ENCODE measurements at regions not wholly inside any gene's neighbourhood (a gene's known extent, or its start where the extent isn't known, plus 50 kb on each side); places are given as distances from the start of the nearest gene placed in this dataset.

- no peak for DNase-seq (ENCODE audit: low spot score)
- TF ChIP-seq CTCF (IDR thresholded peaks at IDR 0.05; ENCODE audit: borderline replicate concordance, control extremely low read depth, extremely low read depth, insufficient read depth, missing control alignments), result no peak
- in situ Hi-C loops (cut with MboI; ENCODE audit: low sequenced_read_pairs, unreplicated experiment), result no loop called here
Observed at GRCh38 chr2:155209696-155210450, 511.4 kb downstream of the KCNJ3 start.

- DNase-seq (ENCODE audit: low spot score), result no peak
- in situ Hi-C loops (cut with MboI; ENCODE audit: low sequenced_read_pairs, unreplicated experiment), result no loop called here
- peak; percentile 44 for TF ChIP-seq CTCF (IDR thresholded peaks at IDR 0.05; ENCODE audit: borderline replicate concordance, control extremely low read depth, extremely low read depth, insufficient read depth, missing control alignments)
Observed at GRCh38 chr2:155203178-155203577, 504.7 kb downstream of the KCNJ3 start.

- DNase-seq (ENCODE audit: low spot score), result no peak
- TF ChIP-seq CTCF (IDR thresholded peaks at IDR 0.05; ENCODE audit: borderline replicate concordance, control extremely low read depth, extremely low read depth, insufficient read depth, missing control alignments), result no peak
- in situ Hi-C loops (cut with MboI; ENCODE audit: low sequenced_read_pairs, unreplicated experiment), result no loop called here
Observed at GRCh38 chr2:155200753-155201152, 502.3 kb downstream of the KCNJ3 start.

- no peak for TF ChIP-seq CTCF (IDR thresholded peaks at IDR 0.05; ENCODE audit: borderline replicate concordance, control extremely low read depth, extremely low read depth, insufficient read depth, missing control alignments)
- DNase-seq (ENCODE audit: low spot score), result no peak
- in situ Hi-C loops (cut with MboI; ENCODE audit: low sequenced_read_pairs, unreplicated experiment), result no loop called here
Observed at GRCh38 chr2:155190342-155190741, 491.8 kb downstream of the KCNJ3 start.

- TF ChIP-seq CTCF (IDR thresholded peaks at IDR 0.05; ENCODE audit: borderline replicate concordance, control extremely low read depth, extremely low read depth, insufficient read depth, missing control alignments), result no peak
- in situ Hi-C loops (cut with MboI; ENCODE audit: low sequenced_read_pairs, unreplicated experiment), result no loop called here
- DNase-seq (ENCODE audit: low spot score), result no peak
Observed at GRCh38 chr2:155178921-155179320, 480.4 kb downstream of the KCNJ3 start.

GRCh38 chr2:155176345-155176744, 477.9 kb downstream of the KCNJ3 start:
- no peak for TF ChIP-seq CTCF (IDR thresholded peaks at IDR 0.05; ENCODE audit: borderline replicate concordance, control extremely low read depth, extremely low read depth, insufficient read depth, missing control alignments)
- DNase-seq (ENCODE audit: low spot score), result no peak
- in situ Hi-C loops (cut with MboI; ENCODE audit: low sequenced_read_pairs, unreplicated experiment), result no loop called here

Data from GM13976 (cell line).